Suppressor macrophage treated with lipopolysaccharide for 4 hours (primary cell): ENCODE measurements at regions not wholly inside any gene's neighbourhood (a gene's known extent, or its start where the extent isn't known, plus 50 kb on each side); places are given as distances from the start of the nearest gene placed in this dataset.

Source experiments
- DNase-seq: peaks from one replicate; pipeline ENCODE4 v3.0.0-alpha.2; 2020

GRCh38 chr2:176388861-176389260, 119.6 kb downstream of the MTX2 start:
- DNase-seq: no peak

DNA sequence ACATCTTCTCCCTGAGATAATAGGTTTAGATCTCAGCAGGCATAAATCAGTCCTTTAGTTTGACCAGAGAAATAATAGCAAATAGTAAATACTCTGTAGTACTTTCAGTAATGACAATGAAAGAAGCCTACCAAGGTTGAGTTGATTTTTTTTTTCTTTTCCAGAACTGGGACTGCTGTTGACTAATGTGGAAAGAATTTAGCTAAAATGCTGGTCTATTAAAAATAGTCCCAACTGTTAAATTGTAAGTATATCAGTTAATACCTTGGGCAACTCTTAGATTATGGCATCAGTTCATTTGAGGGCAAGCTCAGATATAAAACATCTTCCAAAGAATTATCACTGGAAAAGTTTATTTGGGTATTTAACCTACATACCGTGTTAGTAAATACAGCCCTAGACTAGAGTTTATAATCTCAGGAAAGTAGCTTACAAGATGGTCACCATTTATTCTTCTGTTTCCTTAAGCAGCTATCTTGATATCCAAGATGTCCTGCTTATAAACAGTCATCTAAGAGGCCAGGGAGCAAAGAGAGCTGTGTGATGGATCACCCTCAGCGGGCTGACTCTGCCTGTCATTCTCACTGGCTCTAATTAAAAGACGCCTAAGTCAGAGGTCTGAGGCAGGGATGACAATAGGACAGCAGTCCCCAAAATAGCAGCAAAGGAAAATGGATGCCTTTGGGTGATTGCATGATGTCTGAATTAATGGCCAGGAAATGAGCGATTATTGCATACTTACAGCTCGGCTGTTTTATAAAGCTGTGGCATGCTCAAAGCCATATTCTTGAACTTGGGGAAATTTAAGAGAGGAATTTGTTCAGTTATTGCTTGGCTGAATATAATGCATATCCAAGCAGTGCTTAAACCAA, 121.3 kb downstream of the MTX2 start:
- DNase-seq: no peak

- no peak for DNase-seq
Measured at GRCh38 chr2:176391148-176391419, 121.8 kb downstream of the MTX2 start.

DNA sequence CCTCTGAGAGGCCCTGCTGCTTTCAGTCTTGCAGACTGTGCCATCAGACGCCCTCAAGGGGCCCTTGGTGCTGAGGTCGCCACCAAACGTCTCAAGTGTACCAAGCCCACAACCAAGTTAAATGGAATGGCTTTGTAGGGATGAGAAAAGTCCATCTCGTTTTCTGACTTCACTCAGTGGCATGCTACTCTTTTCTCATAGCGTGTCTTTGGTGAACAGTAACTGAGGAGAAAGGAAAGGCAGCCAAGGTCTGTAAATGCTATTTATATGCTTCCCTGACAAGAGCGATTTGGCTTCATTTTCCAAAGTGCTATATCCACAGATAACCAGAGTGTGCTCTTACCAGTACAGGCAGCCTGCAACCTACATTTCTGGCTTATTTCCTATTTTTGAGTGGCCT, 123.0 kb downstream of the MTX2 start:
- no peak for DNase-seq

DNA sequence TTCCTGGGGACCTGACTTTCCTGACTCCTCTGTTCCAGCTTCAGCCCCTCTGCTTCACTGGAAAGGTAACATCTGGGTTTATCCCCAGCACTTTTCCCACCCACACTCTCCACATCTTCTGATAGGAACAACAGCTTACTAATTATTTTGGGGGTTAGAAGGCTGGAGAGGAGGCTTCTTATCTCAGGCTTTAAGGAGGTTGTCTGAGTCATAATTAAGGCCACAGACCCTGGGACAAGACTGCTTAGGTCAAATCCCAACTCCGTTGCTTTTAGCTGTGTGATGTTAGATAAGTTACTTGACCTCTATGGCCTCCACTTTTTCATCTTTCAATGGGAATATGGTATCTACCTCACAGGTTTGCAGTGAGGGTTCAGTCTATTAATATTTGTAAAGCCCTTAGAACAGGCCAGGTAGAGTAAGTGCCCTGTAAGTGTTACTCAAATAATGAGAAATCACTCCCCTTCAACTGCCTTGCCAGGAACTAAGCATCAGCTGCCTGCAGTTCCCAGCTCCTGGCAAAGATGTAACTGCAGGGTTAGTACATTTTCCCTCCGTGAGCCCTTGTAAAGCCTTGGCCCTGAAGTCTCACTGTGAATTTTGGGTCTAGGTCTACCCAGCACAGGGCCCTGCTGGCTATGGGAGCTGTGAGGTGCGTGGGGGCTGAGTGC, 123.6 kb downstream of the MTX2 start:
- DNase-seq: no peak

DNA sequence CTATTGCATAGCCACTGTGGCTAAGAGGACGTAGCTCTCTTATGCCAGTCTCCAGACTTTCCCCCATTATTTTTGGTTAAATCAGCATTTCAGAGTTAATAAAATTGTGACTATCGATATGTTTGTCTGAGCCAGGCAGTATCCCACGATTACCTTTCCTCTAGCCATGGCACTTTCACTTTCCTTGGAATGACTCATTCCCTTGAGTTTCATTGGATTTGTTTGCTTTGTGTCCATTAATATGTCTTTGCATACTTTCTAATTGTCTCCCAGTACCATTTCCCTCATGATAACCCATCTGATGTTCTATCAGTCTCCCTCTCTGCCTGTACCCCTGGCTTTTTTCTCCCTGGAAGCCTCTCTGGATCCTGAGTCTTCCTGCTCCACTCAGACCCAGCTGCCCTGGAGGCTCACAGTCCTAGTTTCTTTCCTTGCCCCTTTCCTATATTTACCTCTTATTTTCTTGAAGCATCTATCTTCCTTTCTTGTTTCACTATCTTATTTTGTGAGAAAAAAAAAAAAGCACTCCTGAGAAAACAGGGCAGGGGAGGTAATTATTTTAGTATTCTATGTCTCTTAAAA, 126.1 kb downstream of the MTX2 start:
- no peak for DNase-seq

DNA sequence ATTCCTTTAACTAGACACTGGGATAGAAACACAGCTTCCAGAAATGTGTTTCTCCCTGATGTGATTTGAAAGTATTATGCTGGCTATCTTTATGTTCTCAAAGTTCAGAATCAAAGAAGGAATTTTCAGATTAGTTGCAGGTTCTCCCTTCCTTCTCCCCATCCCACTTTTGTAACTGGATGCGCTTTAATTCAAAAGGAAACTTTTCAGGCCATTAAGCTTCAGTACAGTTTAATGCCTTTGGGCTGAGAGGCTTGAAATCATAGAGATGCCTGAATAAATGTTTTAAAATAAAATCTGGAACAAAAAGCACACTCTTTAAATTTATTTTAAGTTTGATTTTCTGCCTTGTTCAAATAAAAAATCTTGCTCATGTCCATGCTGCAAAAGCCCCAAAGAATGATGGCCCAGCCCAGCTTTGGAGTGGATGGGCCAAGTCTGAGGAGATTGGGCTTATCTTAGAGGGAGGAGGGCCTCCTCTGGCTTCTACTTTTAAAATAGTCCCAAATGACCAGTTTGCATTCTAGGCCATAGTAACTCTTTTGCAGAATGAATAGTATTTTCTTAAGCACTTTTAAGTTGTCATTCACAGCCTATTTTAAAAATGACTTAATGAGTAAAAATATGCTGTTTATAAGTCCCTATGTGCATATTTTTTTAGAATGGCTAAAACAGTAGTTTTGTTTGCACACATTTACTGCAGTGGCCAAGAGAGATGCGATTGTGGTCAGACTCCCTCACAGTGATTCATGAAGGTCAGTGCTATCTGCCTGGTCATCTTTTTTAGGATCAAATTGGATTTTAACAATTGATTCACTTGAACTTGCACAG, 129.2 kb downstream of the MTX2 start:
- DNase-seq: no peak

DNA sequence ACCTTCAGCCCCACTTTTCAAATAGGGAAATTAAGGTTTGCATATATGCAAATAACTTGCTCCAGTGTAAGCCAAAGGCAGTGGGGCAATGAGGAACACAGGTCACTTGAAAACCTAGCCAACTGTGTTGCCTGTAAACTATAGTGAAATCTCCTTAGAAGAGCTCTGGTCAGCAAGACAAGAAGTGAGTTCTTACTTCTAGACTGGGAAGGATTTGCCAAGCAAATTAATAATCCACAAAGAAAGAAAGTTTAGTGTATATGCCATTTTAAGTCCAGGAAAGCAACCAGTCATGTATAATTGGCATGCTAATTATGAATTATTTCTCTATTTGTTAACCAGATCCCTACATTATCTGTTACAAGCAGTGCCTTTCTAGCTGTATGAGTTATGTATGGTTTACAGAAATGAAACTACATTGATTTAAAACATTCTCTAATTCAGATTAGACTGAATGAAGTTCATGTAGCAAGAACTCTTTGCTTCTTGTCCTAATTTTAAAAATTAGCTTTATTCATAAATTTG, 129.9 kb downstream of the MTX2 start:
- no peak for DNase-seq

GRCh38 chr2:176405477-176405876, 136.2 kb downstream of the MTX2 start:
- DNase-seq: peak; percentile 6

- no peak for DNase-seq
Measured at GRCh38 chr2:176407706-176408105, 138.5 kb downstream of the MTX2 start.

GRCh38 chr2:176409671-176410070, 140.4 kb downstream of the MTX2 start:
- no peak for DNase-seq

- no peak for DNase-seq
Measured at GRCh38 chr2:176412136-176412535, 142.9 kb downstream of the MTX2 start.

- DNase-seq: no peak
Measured at GRCh38 chr2:176413786-176414185, 144.5 kb downstream of the MTX2 start.

DNA sequence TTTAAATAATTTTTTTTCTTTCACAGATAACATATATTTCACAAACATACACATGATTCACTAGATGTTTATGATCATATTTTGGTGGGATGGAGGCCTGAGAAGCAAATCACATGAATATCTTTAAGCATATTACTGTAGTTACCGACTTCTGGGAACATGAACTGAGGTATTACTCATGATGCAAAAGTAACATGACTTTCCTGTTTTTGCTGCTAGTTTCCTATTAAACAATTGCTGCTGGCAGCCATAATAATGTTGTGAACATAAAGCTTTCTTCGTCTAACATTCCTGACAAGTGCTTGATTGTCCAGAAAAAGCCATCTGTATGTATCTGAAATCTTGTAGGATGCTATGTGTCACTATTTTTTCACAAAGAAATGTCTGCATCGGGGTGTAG, 145.4 kb downstream of the MTX2 start:
- no peak for DNase-seq

DNA sequence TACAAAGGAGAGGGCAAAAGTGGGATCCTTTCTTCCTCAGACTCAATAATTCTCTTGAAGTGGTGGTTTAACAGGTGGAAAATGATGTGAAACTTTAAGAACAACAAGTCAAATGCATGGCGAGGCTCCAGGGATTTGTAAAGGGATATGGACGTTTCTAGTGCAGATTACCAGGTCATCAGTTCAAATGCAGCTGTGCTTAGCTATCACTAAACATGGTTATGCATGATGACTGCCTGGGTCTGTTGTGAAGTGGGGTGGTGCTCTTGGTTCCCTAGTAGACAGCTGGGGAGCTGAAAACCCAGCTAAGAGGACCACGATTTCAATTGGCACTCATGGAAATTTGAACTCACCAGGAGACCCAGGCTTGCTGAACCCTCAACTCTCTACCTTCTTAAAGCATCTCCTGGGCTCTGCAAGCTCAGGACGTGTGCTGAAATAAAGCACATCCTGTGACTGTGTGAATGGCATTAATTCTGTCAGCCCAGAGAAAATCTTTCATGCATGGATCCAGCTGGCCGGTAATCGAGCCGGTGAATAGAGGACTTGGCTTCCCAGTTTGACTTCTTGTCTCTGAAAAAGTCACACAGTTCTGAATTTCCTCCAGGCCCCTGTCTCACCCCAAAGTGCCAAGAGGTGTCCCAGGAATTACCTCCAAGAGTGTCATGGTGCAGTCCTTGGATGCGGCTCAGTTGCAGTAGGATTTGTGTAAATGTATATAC, 146.1 kb downstream of the MTX2 start:
- no peak for DNase-seq

DNA sequence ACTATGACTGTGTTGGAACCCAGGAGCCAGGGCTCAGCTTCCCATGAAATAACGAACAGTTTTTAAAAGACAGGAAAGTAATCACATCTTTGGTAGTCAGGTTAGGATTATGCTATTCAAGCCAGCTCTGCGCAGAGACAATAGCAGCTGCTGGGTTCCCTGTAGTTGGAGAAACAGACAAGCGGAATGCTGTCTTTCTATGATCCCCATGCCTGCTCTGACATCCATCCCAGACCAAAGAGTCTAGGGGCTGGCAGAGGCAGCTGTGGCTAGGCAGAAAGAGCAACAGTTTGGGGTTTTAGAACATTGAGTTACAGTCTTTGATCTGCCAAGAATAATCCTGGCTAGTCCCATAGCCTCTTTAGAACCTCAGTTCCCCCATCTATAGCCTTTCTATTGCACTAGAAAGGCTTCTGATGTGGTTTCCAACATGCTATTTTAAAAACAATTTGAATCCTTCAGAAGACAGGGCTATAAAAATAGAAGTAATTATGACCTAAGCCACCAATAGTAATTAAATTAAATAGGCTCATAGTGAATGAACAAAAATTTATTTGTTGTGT, 146.8 kb downstream of the MTX2 start:
- DNase-seq: no peak

DNA sequence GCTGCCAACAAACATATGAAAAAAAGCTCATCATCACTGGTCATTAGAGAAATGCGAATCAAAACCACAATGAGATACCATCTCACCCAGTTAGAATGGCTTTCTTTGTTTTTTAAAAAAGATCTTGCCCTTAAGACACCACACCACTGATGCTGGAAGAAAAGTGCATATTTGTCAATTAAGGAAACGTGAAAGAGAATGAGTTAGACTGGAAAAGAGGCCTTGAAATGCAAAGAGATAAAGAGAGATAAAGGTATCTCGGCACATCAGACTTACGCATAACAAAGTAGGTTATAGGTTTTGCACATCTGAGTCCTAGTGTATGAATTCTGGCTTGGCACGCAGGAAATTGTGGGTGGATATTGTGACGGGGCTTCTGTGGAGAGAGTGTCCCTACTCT, 149.5 kb downstream of the MTX2 start:
- DNase-seq: no peak

GRCh38 chr2:176419591-176420071, 150.4 kb downstream of the MTX2 start:
- DNase-seq: no peak

GRCh38 chr2:176421297-176422050, 152.2 kb downstream of the MTX2 start:
- DNase-seq: no peak

DNA sequence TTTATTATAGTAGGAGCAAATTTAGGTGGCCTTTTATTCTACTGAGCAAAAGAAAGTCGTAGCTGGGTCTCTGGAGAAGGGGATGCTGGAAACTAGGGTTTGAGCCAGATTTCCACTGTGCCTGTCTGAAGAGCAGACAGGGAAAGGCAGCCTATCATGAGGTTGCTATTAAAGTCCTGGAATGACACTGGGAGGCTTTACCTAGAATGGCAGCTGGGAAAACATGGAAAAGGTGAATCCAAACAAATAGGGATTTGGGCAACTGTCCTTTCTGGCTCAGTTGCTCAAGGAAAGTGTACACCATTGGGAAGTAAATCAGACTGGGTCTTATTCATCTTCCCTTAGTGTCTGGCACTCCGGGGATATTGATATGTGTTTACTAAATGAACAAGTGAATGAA, 154.6 kb downstream of the MTX2 start:
- no peak for DNase-seq

DNA sequence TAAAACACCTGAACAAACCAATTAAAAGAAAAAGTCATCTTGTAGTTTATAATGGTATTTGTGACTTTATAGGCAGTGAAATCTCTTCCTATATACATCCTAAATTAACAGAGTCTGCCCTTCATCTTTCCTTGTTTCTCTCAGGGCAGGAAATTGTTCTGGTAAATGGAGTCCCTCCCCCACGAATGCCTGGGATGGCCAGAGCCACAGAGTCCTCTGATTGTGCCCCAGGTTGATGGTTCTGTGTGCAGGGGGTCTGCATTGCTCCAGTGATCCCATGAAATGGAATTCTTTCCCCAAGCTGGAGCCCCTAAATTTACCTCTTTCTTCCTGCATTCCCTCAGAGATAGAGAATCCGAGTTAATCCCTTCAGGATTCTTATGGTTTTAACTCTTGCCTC, 155.5 kb downstream of the MTX2 start:
- no peak for DNase-seq
